G401 (cell line): ENCODE measurements at regions not wholly inside any gene's neighbourhood (a gene's known extent, or its start where the extent isn't known, plus 50 kb on each side); places are given as distances from the start of the nearest gene placed in this dataset.

ENCODE experiments used
- DNase-seq: peaks from one replicate; pipeline ENCODE4 v3.0.0-alpha.2; 2015; ENCODE audit warnings: low spot score
- in situ Hi-C: cut with HindIII; loops from 2 replicates; pipeline ENCODE4 v1.10.0; 2016; ENCODE audit warnings: low sequenced_read_pairs, mixed read lengths

DNA sequence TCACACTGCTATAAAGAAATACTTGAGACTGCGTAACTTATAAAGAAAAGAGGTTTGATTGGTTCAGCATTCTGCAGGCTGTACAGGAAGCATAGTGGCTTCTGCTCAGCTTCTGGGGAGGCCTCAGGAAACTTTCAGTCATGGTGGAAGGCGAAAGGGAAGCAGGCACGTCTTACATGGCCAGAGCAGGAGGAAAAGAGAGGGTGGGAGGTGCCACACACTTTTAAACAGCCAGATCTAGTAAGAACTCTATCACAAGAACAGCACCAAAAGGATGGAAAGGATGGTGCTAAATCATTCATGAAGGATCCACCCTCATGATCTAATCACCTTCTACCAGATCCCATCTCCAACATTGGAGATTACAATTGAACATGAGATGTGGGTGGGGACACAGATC lies 145.5 kb upstream of the OSR1 start:
- in situ Hi-C loops, result no loop called here
- no peak for DNase-seq

DNA sequence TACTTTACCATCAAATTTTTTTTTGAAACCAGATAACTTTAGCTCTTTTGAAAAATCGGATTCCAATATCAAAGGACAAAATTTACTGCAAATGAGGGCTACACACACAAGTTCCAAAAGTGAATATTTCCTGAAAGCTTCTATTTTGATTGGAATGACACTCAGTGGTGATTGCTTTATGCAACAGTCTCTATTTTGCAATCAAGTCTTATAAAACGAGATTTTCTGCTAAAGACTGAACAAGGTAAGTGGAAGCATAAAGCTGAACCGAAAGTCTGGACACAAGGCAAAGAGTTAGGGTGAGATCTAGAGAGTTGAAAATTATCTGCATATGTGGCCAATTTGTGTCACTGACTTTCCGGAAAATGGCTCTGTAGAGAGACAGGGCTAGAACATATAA lies 145.0 kb upstream of the OSR1 start:
- DNase-seq, result no peak
- in situ Hi-C loops, result no loop called here

- DNase-seq, result no peak
- in situ Hi-C loops, result no loop called here
These were observed 141.7 kb upstream of the OSR1 start for GRCh38 chr2:19500126-19500525.

DNA sequence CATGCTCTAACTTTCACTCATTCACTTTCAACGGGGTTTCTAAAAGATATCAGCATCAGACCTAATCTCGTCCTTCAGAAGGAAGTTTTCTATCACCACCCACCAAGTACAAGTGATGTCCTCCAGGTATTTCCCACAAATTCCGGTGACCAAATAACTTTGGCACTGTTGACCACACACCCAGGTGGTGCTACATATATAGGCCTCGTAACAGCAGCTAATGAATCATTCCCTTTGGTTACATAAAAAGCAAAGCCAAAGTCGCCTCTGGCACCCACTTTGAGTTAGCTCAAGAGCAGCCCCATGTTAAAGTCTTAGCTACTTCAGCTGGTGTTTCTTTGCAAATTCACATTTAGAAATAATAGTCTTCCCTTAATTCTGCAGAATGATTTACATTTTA lies 138.2 kb upstream of the OSR1 start:
- DNase-seq, result no peak
- in situ Hi-C loops, result no loop called here

GRCh38 chr2:19494241-19494640 lies 135.8 kb upstream of the OSR1 start:
- DNase-seq, result no peak
- in situ Hi-C loops, result no loop called here

GRCh38 chr2:19491796-19492195 lies 133.4 kb upstream of the OSR1 start:
- in situ Hi-C loops, result no loop called here
- DNase-seq, result no peak

- in situ Hi-C loops, result no loop called here
- DNase-seq, result no peak
These were observed 132.5 kb upstream of the OSR1 start for GRCh38 chr2:19490846-19491435.

DNA sequence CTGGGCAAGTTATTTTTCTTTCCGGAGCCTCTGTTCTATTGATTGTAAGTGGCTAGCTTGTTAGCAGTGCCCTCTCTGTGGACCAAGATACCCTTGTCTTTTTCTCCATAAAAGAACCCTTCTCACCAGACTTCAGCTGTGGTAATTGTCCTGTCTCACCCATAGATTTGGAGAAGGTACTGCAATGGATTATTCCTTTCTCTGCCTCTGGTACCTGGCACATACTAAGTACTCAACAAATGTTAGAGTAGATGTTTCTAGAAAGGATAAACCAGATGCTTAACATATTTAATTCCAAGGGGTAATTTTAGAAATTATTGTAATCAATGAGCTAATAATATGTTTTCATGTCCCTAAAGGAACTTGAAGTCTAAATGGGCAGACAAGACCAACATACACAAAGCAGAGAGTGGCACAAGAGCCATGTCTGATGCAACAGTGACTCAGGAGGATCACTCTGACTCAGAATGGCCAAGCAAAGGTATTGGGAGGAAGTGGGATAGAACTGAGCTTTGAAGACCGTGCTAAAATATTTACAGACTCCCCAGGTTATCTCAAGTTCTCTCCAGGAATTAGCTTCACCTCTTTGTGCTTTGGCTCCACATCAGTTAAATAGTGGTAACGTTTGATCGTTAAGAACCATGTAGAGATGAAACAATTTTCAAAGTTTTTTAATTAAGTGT lies 129.7 kb upstream of the OSR1 start:
- in situ Hi-C loops, result no loop called here
- DNase-seq, result no peak

DNA sequence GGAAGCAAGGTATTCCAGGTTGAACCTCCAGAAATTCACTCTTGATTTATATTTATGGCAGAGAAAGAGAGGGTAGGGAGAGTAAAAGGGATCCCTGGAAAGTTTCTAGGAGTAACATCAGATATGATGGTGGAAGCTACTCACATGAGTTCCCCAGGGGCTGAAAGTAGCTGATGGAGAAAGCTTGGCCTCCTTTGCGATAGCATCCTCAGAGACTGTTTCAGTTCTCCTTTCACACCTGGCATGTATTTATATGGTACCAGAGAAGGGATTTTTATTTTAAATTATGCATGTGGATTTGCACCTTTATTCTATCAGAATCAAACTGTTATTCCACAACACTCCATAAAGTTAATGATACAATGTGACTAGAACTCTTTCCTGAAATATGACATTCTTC lies 126.3 kb upstream of the OSR1 start:
- DNase-seq, result no peak
- in situ Hi-C loops, result no loop called here

GRCh38 chr2:19480673-19481072 lies 122.2 kb upstream of the OSR1 start:
- no peak for DNase-seq
- in situ Hi-C loops, result no loop called here

DNA sequence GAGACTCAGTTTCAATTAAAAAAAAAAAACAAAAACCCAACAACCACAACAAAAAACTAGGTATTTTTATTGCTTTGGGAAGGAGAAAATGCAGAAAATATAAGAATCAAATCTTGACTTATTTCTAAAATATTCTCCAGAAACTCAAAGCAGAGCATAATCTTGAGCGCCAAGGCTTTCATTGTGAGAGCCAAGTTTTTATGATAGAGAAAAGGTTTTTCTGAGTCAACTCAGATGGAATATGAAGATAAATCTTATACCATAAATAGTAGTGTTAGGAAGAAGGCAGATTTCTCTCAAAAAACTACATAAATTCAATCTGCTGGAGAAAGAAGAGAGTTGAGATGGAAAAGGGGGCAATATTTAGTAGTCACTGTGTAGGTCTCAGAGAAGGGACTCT lies 121.2 kb upstream of the OSR1 start:
- in situ Hi-C loops, result no loop called here
- DNase-seq, result no peak

DNA sequence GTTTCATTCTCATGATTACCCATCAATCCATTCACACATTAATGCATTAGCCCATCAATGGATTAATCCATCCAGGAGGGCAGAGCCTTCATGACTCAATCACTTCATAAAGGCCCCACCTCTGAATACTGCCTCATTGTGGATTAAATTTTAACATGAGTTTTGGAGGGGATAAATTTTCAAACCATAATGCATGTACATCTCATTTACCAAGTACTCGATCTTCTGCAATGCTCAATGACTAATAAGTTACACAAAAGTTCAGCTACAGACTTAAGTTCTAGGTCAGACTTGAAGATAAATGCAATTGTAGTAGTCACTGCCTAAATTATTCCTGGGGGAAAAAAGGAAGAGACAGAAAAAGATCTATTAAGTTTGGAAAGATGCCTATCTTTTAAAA lies 120.0 kb upstream of the OSR1 start:
- in situ Hi-C loops, result no loop called here
- DNase-seq, result no peak

GRCh38 chr2:19476327-19476726 lies 117.9 kb upstream of the OSR1 start:
- in situ Hi-C loops, result no loop called here
- no peak for DNase-seq

DNA sequence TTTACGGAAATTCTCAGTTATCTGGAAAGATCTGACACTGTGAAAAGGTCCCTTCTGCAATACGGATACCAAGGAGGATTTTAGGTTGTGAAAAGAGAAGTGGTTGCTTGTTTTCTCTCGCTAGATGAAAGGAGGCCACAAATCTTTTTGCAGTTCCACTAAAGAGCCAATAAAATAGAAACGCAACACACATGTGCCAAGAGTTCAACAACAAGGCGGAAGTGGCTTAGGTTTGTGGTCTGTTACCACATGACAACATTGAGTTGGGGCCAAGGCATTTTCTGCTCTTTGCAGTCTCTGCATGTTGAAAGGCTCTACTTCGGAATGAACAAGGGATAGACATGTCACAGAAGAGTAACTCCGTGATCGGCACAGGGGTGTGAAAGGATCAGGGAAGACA lies 115.7 kb upstream of the OSR1 start:
- in situ Hi-C loops, result no loop called here
- DNase-seq, result no peak

- in situ Hi-C loops, result no loop called here
- DNase-seq, result no peak
These were observed 114.9 kb upstream of the OSR1 start for GRCh38 chr2:19473350-19473749.

DNA sequence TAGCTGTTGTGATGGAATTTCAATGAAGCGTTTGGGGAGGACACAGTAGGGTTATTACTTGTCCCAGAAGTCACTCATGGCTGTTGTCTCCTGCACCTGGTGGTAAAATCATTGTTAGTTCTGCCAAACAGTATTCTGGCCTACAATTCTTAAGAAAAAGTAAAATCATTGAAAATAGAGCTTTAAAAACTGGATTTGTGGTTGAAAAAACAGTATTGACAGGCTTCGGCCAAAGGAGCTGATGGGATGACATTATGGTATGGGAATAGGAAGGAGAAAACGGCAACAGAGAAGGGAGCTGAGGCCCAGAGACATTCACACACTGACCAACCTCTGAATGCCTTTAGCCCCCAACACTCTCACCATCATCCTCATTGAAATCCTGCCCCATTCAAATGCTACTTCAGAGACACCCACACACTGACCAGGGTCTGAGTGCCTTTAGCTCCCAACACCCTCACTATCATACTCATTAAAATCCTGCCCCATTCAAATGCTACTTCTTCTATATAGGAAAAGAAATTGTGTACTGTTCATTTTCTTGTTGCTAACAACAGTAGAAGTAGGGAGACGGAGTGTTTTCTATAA lies 114.1 kb upstream of the OSR1 start:
- in situ Hi-C loops, result no loop called here

GRCh38 chr2:19471491-19471890 lies 113.1 kb upstream of the OSR1 start:
- in situ Hi-C loops, result no loop called here
- DNase-seq, result no peak

More for the DNA sequence above, 114.1 kb upstream of the OSR1 start:
- DNase-seq, result no peak

- in situ Hi-C loops, result no loop called here
- no peak for DNase-seq
These were observed 107.6 kb upstream of the OSR1 start for GRCh38 chr2:19465978-19466377.

GRCh38 chr2:19462256-19462645 lies 103.8 kb upstream of the OSR1 start:
- in situ Hi-C loops, result no loop called here
- DNase-seq, result no peak

DNA sequence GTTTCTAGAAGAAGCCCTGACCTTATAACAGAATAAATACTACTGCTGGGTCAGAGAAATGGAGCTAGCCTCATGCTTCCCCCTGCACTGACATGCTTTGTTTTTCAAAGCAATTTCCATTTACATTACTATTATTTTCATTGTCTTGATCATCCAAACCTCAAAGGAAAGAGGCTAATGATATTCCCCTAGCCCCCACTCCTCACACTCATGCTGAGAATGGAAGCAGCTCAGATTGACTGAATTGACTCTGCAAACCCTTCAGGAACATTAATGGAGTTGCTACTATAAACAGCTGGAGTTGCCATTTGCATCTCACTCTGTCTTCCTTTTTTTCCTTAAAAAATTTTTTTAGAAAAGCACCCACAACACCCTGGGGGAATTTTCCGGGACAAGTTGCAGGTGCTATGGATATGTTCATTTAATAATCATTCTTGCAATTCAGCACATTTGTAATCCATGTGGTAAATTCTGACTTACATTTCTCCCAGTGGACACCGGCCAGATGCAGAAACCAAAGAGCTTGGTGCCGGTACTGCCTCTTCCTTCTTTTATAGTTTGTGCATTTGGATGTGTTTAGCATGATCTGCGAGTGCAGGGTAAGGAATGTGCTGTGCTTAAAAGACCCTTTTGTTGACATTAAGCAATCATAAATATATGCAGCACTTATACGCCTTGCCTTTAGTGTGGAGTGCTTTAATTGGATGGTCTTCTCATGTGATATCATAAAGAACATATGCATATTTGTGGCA lies 103.3 kb upstream of the OSR1 start:
- in situ Hi-C loops, result no loop called here
- DNase-seq, result no peak
